Natural killer cell (primary cell): ENCODE measurements at regions not wholly inside any gene's neighbourhood (a gene's known extent, or its start where the extent isn't known, plus 50 kb on each side); places are given as distances from the start of the nearest gene placed in this dataset.

ENCODE experiments used
- ATAC-seq, 3 donors: fragments of 150-1000 bp in 2 of 3; fragments of 200-7000 bp in 1 of 3; cut with Tn5 transposase; 1 replicate in 1 of 3; 2 replicates in 2 of 3; pipeline ENCODE4 v1.10.0; 2021; ENCODE audit warnings: mild to moderate bottlenecking in 2 of 3, moderate library complexity in 2 of 3
- DNase-seq, 2 donors: peaks; one replicate each; pipeline versions ENCODE4 v3.0.0 to v3.0.0-alpha.2; 2013 to 2021; ENCODE audit warnings: mixed read lengths in 1 of 2
- H3K27ac ChIP-seq: one replicate; pipeline ENCODE4 v1.5.1; 2013; ENCODE audit warnings: mild to moderate bottlenecking, low read length
- H3K27me3 ChIP-seq: one replicate; pipeline ENCODE4 v1.6.1; 2013; ENCODE audit warnings: low read length; ENCODE audit not compliant: control insufficient read depth, insufficient read depth
- H3K36me3 ChIP-seq: one replicate; pipeline ENCODE4 v1.6.1; 2013; ENCODE audit warnings: low read length; ENCODE audit not compliant: control insufficient read depth, insufficient read depth
- H3K4me1 ChIP-seq: one replicate; pipeline ENCODE4 v1.6.1; 2013; ENCODE audit warnings: low read length; ENCODE audit not compliant: control insufficient read depth, insufficient read depth
- H3K4me3 ChIP-seq: one replicate; pipeline ENCODE4 v1.5.1; 2013; ENCODE audit warnings: low read length
- H3K9me3 ChIP-seq: one replicate; pipeline ENCODE4 v1.6.1; 2013; ENCODE audit warnings: low read length; ENCODE audit not compliant: control insufficient read depth, insufficient read depth
- H3K27ac Mint-ChIP-seq, 2 donors: one replicate each; pipeline ENCODE4 v1.8.0; 2022; ENCODE audit warnings: mild to moderate bottlenecking in 2 of 2, mixed read lengths in 2 of 2, moderate library complexity in 1 of 2
- H3K27me3 Mint-ChIP-seq, 2 donors: one replicate each; pipeline ENCODE4 v1.8.0; 2022; ENCODE audit warnings: low read depth in 2 of 2, mixed read lengths in 2 of 2
- H3K36me3 Mint-ChIP-seq: one replicate; pipeline ENCODE4 v1.8.0; 2022; ENCODE audit warnings: mixed read lengths
- H3K4me1 Mint-ChIP-seq, 2 donors: one replicate each; pipeline ENCODE4 v1.8.0; 2022; ENCODE audit warnings: mixed read lengths in 2 of 2
- H3K4me3 Mint-ChIP-seq: one replicate; pipeline ENCODE4 v1.8.0; 2022; ENCODE audit warnings: mild to moderate bottlenecking, moderate library complexity, mixed read lengths
- H3K9me3 Mint-ChIP-seq, 2 donors: one replicate each; pipeline ENCODE4 v1.8.0; 2022; ENCODE audit warnings: mixed read lengths in 2 of 2
- CTCF ChIP-seq: fragments of 200-600 bp; IDR thresholded peaks from one replicate; pipeline ENCODE4 v1.8.0; 2022; ENCODE audit warnings: antibody characterized with exemption
- WGBS: methylation state at CpG from one replicate; pipeline ENCODE4 v1.1.7; 2013; ENCODE audit warnings: missing lambda C conversion rate; ENCODE audit not compliant: insufficient coverage; 5-methylcytosine and 5-hydroxymethylcytosine counted together
- intact Hi-C: fragments of 100-400 bp; cut with micrococcal nuclease; formaldehyde crosslinking; loops from one replicate; pipeline ENCODE4 v1.14.2; 2022

- no peaks in the 10 kb centered on the region for H3K4me1 ChIP-seq
- no peak for ATAC-seq
- peaks cover 26% of the 10 kb centered on the region for H3K36me3 Mint-ChIP-seq
- no peak for TF ChIP-seq CTCF
- no peak overlapping the region for H3K27ac ChIP-seq
- no peaks in the 10 kb centered on the region for H3K36me3 ChIP-seq
- H3K9me3 Mint-ChIP-seq = peaks cover 18 to 28% of the 10 kb centered on the region in 2 donors
- WGBS = 100% methylated on average over 1 of the region's 2 CpGs
- H3K9me3 ChIP-seq = no peaks in the 10 kb centered on the region
- H3K27me3 ChIP-seq = no peaks in the 10 kb centered on the region
- H3K4me3 ChIP-seq = no peak overlapping the region
- intact Hi-C loops = no loop called here
- no peaks in the 10 kb centered on the region for H3K4me1 Mint-ChIP-seq
- no peak for DNase-seq
- H3K27me3 Mint-ChIP-seq = no peaks in the 10 kb centered on the region
- H3K4me3 Mint-ChIP-seq = no peak overlapping the region
- H3K27ac Mint-ChIP-seq = no peak overlapping the region
These were observed 728.0 kb downstream of the FSCB start for GRCh38 chr14:43778937-43779639.

GRCh38 chr14:43778570-43778936 is 728.5 kb downstream of the FSCB start:
- Histone ChIP-seq H3K36me3 (no peaks in the 10 kb centered on the region), H3K4me3 (no peak overlapping the region), H3K27ac (no peak overlapping the region), H3K4me1 (no peaks in the 10 kb centered on the region), H3K9me3 (no peaks in the 10 kb centered on the region), H3K27me3 (no peaks in the 10 kb centered on the region)
- TF ChIP-seq CTCF = no peak
- no peak for DNase-seq
- Mint-ChIP-seq H3K9me3 (peaks cover 18 to 26% of the 10 kb centered on the region in 2 donors), H3K27ac (no peak overlapping the region), H3K27me3 (no peaks in the 10 kb centered on the region), H3K36me3 (peaks cover 30% of the 10 kb centered on the region), H3K4me1 (no peaks in the 10 kb centered on the region), H3K4me3 (no peak overlapping the region)
- intact Hi-C loops = no loop called here
- no peak for ATAC-seq
- WGBS = no CpG with 5 or more reads among the region's 1 CpG

GRCh38 chr14:43765474-43765873 is 741.6 kb downstream of the FSCB start:
- H3K36me3 Mint-ChIP-seq = no peaks in the 10 kb centered on the region
- Histone ChIP-seq H3K27me3 (no peaks in the 10 kb centered on the region), H3K4me1 (no peaks in the 10 kb centered on the region), H3K4me3 (no peak overlapping the region), H3K36me3 (no peaks in the 10 kb centered on the region), H3K9me3 (no peaks in the 10 kb centered on the region), H3K27ac (no peak overlapping the region)
- DNase-seq = no peak
- no peak for ATAC-seq
- H3K27ac Mint-ChIP-seq = no peak overlapping the region
- H3K9me3 Mint-ChIP-seq = peaks cover 9 to 10% of the 10 kb centered on the region in 2 donors
- H3K4me1 Mint-ChIP-seq = no peaks in the 10 kb centered on the region
- intact Hi-C loops = no loop called here
- no peaks in the 10 kb centered on the region for H3K27me3 Mint-ChIP-seq
- H3K4me3 Mint-ChIP-seq = no peak overlapping the region
- TF ChIP-seq CTCF = no peak

GRCh38 chr14:43764433-43764832 is 742.6 kb downstream of the FSCB start:
- TF ChIP-seq CTCF = no peak
- H3K9me3 Mint-ChIP-seq = peaks cover 7 to 11% of the 10 kb centered on the region in 2 donors
- Histone ChIP-seq H3K27me3 (no peaks in the 10 kb centered on the region), H3K4me1 (no peaks in the 10 kb centered on the region), H3K9me3 (no peaks in the 10 kb centered on the region), H3K27ac (no peak overlapping the region), H3K36me3 (no peaks in the 10 kb centered on the region), H3K4me3 (no peak overlapping the region)
- DNase-seq (no peak), ATAC-seq (no peak)
- no peak overlapping the region for H3K27ac Mint-ChIP-seq
- no CpG with 5 or more reads among the region's 1 CpG for WGBS
- H3K4me1 Mint-ChIP-seq = no peaks in the 10 kb centered on the region
- no peak overlapping the region for H3K4me3 Mint-ChIP-seq
- intact Hi-C loops = no loop called here
- no peaks in the 10 kb centered on the region for H3K36me3 Mint-ChIP-seq
- no peaks in the 10 kb centered on the region for H3K27me3 Mint-ChIP-seq
